ENCODE measurements at regions not wholly inside any gene's neighbourhood (a gene's known extent, or its start where the extent isn't known, plus 50 kb on each side); places are given as distances from the start of the nearest gene placed in this dataset.

DNA sequence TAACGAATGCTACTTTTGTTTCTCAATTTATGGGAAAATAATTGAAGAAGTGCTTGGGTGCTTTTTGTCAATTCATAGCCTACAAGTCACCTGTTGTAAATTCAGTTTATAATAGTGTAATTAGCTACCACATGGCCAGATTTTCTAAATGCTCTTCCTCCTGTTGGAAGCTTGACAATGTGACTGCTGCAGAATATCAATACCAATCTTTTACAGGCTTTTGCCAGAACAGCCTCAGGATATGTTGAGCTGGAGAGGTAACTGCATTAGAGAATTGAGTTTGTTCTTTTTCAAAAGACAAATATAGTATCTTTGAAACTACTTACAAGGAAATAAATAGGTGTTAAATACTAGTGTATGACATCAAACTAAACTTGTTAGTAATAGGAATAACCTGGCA, 277.8 kb downstream of the POU4F1 start:
- no peak for DNase-seq

GRCh38 chr13:78323848-78324247, 279.5 kb downstream of the POU4F1 start:
- DNase-seq, result no peak

GRCh38 chr13:78323040-78323439, 280.3 kb downstream of the POU4F1 start:
- no peak for DNase-seq

DNA sequence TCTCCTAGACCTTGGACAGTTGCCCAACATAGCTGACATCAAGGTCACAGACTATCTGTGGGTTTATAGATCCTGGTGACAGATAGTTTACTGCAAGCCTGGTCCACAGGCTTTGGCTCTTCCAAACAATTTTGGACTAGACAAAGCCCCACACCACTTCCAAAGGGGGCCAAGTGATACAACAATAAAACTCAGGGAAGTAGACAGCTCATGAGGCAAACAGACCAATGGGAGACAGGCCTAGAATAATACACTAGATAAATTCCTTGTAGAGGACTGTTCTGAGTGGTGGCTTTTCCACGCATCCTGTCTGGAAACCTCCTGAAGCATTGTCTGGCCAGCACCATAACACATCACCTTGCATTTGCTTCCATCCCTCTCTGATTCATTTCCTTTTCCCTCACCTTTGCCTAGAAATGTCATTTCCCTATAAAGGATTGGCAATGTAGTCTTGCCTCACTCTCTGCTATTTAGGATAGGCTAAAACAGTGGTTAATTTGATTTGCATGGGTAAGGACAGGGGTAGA, 284.2 kb downstream of the POU4F1 start:
- no peak for DNase-seq

- DNase-seq, result no peak
Observed at GRCh38 chr13:78317030-78317429, 286.3 kb downstream of the POU4F1 start.

GRCh38 chr13:78309497-78310180, 293.7 kb downstream of the POU4F1 start:
- no peak for DNase-seq

DNA sequence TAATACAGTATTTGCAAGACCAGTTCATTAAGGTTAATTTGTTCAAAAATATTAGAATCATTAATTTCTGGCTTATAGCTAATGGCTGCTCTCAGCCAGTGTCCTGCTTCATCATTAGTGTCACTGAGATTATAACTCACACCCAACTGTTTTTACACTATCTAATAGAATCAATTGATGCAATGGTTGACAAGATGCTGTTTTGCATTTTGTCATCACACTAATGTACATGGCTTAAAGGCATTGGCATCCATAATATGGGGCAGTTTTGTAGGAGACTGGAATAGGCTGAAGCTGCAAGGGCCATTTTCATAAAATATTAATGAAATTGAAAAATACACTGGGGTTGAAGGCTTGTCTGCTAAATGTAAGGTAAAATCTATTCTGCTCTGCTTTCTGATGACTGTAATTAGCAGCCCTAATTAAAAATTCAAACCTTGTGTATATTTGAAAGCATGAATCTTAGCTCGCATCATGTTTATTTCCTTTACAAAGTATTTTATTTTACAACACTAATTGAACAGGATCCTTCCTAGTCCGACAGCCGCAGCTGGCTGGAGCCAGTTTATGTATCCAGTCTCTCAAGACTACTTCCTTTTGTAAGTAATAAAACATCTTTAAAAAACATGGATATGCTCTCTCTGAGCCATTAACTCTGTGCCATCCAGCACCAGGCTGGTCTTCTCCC, 296.7 kb downstream of the POU4F1 start:
- DNase-seq, result no peak

- no peak for DNase-seq
Observed at GRCh38 chr13:78305171-78305570, 298.2 kb downstream of the POU4F1 start.

GRCh38 chr13:78299832-78300623, 303.3 kb downstream of the POU4F1 start:
- no peak for DNase-seq

- no peak for DNase-seq
Observed at GRCh38 chr13:78298657-78299056, 304.7 kb downstream of the POU4F1 start.

GRCh38 chr13:78286748-78287147, 316.6 kb downstream of the POU4F1 start:
- no peak for DNase-seq

DNA sequence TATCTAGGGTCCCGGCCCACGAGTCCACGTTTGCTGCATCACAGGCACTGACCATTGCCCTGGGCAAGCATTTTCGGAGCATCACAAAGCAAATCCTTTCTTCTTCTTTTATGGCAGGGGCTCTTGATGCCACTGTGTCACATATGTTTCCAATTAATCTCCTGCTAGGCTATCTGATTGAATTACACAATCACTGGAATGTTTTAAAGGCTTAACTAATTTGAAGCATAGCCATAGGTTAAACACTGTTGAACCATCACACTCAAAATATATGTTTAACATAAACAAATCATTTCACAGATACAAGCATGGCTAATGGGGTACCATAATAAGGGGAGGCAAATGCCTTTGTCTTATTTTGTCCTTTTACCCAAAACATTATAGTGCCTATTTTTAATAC, 338.3 kb downstream of the POU4F1 start:
- no peak for DNase-seq

GRCh38 chr13:78258304-78258703, 339.7 kb upstream of the EDNRB start:
- DNase-seq, result no peak

GRCh38 chr13:78256484-78256883, 337.9 kb upstream of the EDNRB start:
- DNase-seq, result no peak

- no peak for DNase-seq
Observed at GRCh38 chr13:78254113-78254512, 335.5 kb upstream of the EDNRB start.

DNA sequence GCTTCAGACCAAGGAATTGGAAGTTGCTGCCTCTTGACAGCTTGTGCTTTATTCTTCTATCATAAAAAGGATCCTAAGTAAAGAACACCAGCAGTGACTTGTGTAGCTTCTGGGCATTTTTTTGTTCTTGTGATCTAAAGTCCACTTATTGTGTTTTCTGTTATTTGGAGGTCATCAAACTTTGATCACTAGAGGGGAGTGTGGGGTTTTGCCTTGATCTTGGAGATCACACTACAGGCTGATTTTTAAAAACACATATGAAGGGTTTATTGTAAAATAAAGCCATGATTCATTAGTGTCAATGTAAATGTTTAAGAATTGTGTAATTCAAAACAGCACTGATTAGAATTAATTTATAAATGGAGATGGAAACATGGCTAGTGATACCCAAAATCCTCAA, 328.7 kb upstream of the EDNRB start:
- no peak for DNase-seq

- peak; percentile 0 for DNase-seq
Observed at GRCh38 chr13:78241278-78241919, 322.8 kb upstream of the EDNRB start.

GRCh38 chr13:78239714-78240113, 321.1 kb upstream of the EDNRB start:
- no peak for DNase-seq

DNA sequence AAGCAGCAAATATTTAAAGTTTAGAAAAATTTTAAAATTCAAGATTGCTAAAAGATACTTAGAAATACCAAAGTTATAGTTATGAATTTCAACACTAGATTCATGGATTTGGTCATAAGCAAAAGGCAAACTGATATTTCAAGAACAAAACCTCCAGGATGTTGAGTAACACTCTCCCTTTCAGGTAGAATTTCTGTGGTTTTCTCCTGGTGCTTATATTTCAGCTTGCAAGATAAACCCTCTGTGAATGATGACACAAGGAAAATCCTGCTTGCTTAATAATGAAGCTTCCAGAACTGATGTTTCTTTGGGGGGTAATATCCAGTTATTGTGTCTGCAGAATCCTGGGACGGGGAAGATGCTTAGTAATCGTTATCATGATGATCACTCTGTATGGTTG, 320.3 kb upstream of the EDNRB start:
- no peak for DNase-seq

GRCh38 chr13:78228940-78229339, 310.3 kb upstream of the EDNRB start:
- no peak for DNase-seq

GRCh38 chr13:78228211-78228610, 309.6 kb upstream of the EDNRB start:
- DNase-seq, result no peak

DNA sequence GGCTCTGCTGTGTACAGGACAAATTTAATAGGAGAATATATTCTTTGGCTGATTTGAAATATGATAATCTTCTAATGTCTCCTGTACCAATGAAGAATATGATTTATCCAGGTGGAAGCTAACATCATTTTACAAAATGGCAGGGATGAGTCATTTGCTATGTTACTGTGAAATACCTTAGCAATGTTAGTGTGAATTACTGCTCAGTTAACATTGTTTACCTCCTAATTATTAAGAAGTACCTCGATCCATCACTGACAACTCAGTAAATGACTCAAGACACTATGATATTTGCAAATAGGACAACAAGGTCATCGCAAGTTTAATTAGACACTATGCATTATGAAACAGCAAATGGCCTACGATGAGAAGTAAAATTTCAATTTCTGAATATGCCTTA, 309.1 kb upstream of the EDNRB start:
- no peak for DNase-seq

GRCh38 chr13:78215458-78216108, 297.0 kb upstream of the EDNRB start:
- no peak for DNase-seq
